ENCODE measurements at regions not wholly inside any gene's neighbourhood (a gene's known extent, or its start where the extent isn't known, plus 50 kb on each side); places are given as distances from the start of the nearest gene placed in this dataset.
"Not testable (repeated sequence)": the region's sequence is repeated elsewhere in the genome, so short reads cannot be mapped to it uniquely, and the experiment has no call there.

DNA sequence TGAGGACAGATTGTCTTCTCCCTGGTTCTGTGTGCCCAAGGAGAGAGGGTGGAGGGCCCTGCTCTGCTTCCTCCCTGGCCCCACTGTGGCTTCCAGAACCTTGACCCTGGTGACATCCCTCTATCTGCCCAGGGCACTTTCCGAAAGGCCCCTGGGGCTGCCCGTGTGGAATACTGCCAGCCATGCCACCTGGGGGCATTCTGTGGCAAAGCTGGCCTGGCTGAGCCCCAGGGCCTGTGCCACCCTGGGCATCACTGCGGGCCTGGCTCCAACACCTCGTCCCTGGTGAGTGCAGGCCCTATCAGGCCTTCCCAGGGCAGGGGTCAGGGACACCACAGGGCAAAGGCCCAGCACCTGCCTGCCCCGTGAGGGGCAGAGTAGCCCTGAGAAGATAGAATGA, 123.7 kb upstream of the MTLN start:
- FAIRE-seq, result not testable (repeated sequence)

DNA sequence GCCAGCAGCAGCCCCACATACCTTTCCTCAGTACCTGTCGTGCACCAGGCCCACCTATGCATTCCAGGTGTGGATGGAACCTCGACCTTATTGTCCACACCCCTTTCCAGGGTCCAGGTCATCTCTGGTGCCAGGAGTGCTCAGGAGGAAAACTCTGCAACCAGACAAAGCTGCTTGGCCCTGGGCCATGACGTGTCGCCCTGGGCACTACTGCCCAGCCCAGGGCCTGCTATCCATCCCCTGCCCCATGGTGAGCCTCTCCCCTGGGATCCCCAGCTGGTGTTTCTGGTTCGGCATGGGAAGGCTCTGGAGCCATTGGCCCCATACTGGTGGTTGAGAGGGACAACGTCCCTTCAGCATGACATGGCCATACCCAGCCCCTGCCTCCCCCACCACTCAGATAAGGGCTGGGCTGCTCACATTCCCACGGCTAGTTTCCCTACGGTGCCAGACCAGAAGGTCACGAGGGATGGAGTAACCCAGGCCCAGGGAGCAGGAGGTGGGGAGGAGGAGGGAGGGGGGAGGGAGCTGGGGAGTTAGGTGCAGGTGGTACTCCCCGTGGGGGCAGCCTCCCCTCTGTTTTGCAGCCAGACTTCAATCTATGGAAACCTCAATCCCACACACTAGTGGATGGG, 123.2 kb upstream of the MTLN start:
- not testable (repeated sequence) for DNase-seq (ENCODE audit: insufficient read length, low spot score); FAIRE-seq

More for the DNA sequence above, 123.7 kb upstream of the MTLN start:
- not testable (repeated sequence) for DNase-seq (ENCODE audit: insufficient read length, low spot score)

GRCh38 chr2:110333114-110334095, 121.1 kb upstream of the MTLN start:
- not testable (repeated sequence) for FAIRE-seq; DNase-seq (ENCODE audit: insufficient read length, low spot score)

GRCh38 chr2:110331625-110332024, 119.3 kb upstream of the MTLN start:
- not testable (repeated sequence) for FAIRE-seq; DNase-seq (ENCODE audit: insufficient read length, low spot score)

GRCh38 chr2:110329760-110330159, 117.4 kb upstream of the MTLN start:
- not testable (repeated sequence) for FAIRE-seq; DNase-seq (ENCODE audit: insufficient read length, low spot score)

DNA sequence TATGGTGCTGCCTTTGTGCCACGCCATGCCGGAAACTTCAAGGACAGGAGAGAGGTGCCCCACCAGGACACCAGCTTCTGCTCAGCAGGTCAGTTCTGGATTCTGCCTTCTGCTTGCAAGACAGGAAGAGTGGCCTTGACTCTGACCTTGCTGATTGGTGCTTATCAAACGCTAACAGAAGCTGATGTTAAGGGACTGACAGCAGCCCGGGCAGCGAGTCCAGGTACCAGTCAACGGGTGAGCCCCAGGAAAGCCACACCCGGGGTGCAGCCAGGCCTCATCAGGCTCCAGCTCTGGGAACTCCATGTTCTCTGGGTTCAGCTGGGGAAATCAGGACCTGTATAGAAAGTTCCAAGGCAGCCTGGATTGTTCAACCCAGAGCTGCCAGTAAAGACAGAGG, 116.8 kb upstream of the MTLN start:
- not testable (repeated sequence) for DNase-seq (ENCODE audit: insufficient read length, low spot score); FAIRE-seq

DNA sequence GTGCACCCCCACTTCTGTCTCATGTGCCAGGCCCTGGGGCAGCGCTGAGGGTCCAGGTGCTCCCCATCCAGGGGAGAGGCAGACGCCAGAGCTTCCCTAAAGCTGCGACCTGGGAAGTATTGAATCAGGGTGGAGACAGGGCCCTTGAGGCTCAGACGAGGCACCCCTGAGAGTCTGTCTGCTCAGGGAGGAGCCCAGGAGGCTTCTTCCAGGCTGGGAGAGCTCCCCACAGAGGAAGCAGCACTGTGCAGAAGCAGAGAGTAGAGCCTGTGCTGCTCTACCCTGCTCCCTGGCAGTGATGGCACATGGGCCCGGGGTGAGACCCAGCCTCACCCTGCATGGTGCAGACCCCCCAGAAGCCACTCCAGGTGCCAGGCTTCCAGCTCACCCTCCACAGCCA, 116.3 kb upstream of the MTLN start:
- not testable (repeated sequence) for FAIRE-seq; DNase-seq (ENCODE audit: insufficient read length, low spot score)

DNA sequence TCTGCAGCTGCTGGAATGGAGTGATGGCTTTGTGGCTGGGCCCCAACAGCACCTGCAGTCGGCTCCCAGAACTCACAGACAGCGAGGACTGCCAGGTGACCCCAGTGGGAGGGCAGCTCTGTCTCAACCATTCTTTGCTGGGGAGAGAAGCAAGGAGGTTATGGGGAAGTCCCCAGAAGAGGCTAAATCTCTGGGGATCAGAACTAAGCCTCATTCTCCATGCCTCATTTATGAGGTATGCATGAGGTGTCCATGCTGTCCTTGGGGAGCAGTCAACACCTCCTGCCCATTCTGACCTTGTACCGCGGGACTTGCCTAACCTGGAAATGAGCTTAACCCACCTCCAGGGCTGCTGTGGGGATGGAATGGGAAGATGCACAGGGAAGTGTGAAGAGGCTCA, 111.5 kb upstream of the MTLN start:
- DNase-seq (ENCODE audit: insufficient read length, low spot score); FAIRE-seq: not testable (repeated sequence)

DNA sequence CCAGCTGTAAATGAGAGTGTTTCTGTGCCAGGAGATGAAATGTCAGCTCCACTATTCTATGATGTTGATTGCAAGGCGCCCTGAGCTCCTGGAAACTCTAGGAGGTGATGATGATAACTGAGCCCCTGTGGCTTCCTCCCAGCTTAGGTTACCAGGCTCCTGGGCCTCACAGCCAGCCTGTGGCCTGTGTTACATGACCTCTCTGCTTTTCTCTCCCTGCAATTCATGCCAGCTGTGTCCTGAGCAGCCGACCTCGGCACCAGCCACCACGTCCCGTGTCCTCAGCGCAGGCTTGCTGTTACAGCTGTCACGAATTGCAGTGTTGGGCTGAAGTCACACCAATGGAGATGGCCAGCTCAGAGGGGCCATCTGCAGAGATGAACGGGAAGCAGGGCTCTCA, 110.2 kb upstream of the MTLN start:
- not testable (repeated sequence) for DNase-seq (ENCODE audit: insufficient read length, low spot score); FAIRE-seq

GRCh38 chr2:110320834-110321563, 108.7 kb upstream of the MTLN start:
- FAIRE-seq; DNase-seq (ENCODE audit: insufficient read length, low spot score): not testable (repeated sequence)

DNA sequence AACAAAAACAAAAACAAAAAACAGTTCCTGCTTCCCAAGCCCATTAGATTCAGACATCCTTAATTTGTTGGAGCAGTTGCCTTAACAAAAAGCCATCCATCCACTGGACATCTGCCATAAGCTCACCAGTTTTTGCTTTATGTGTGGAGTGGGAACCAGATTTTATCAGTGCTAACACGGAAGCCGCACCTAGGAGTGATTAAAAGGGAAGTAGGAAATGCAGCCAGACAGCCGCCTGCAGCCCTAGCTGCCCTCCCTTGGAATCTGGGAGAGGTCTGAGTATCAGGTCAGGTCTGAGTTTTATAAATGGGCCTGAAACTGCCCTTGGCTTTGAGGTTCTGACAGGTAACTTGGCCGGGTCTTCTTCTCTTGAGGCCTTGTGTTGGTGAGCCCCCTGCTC, 106.6 kb upstream of the MTLN start:
- DNase-seq (ENCODE audit: insufficient read length, low spot score); FAIRE-seq: not testable (repeated sequence)

GRCh38 chr2:110317377-110317776, 105.0 kb upstream of the MTLN start:
- FAIRE-seq; DNase-seq (ENCODE audit: insufficient read length, low spot score): not testable (repeated sequence)

DNA sequence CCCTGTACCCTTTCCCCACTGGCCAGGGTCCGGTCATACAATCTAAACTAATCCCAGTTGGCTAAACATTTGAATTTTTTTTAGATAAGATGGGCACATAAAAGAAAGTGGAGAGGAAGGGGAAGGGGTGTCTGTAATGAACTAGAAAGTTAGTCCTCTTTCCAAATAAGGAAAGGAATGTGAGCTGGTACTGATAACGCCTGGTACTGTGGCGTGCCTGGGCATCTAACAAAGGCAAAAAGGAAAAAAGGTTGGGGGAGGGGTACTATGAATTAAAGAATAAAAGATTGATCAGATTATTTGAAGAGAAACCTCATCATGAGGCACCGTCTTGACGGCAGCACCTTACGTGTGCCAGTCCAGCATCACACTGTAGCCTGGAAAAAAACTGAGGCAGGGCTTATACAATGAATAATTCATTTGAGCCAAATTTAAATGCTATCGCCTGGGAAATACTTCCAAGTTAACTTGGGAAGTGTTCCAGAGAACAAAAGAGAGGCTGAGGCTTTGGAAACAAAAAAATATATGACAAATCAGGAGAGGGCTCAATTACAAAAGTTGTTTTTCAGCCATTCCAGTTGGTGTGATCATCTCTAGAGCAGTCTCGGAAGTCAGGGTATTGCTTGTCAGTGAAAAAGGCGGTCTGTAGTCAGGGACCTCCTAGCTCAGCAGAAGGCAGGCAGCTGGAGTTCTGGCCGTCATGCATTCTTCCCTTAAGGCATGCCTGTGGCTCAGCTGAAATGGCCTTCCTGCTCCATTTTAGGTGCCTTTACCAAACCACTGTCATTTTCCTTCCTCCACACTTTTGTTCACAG, 103.9 kb upstream of the MTLN start:
- not testable (repeated sequence) for FAIRE-seq

GRCh38 chr2:110315054-110315820, 102.9 kb upstream of the MTLN start:
- not testable (repeated sequence) for FAIRE-seq; DNase-seq (ENCODE audit: insufficient read length, low spot score)

More for the DNA sequence above, 103.9 kb upstream of the MTLN start:
- DNase-seq (ENCODE audit: insufficient read length, low spot score), result not testable (repeated sequence)

GRCh38 chr2:110314472-110314871, 102.1 kb upstream of the MTLN start:
- DNase-seq (ENCODE audit: insufficient read length, low spot score); FAIRE-seq: not testable (repeated sequence)

DNA sequence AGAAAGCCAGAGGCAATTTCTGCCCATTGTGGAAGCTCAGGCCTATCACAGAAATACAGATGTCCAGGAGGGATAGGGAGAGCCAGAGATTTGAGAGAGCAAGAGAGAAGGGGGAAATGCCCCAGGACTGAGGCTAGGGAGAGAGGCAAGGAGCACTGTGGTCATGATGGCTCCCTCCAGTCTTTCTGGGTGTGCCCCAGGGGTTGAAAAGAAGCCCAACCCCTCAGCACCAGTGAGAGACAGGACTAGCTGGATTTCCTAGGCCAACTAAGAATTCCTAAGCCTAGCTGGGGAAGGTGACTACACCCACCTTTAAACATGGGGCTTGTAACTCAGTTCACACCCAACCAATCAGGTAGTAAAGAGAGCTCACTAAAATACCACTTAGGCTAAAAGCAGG, 100.7 kb upstream of the MTLN start:
- not testable (repeated sequence) for DNase-seq (ENCODE audit: insufficient read length, low spot score); FAIRE-seq

DNA sequence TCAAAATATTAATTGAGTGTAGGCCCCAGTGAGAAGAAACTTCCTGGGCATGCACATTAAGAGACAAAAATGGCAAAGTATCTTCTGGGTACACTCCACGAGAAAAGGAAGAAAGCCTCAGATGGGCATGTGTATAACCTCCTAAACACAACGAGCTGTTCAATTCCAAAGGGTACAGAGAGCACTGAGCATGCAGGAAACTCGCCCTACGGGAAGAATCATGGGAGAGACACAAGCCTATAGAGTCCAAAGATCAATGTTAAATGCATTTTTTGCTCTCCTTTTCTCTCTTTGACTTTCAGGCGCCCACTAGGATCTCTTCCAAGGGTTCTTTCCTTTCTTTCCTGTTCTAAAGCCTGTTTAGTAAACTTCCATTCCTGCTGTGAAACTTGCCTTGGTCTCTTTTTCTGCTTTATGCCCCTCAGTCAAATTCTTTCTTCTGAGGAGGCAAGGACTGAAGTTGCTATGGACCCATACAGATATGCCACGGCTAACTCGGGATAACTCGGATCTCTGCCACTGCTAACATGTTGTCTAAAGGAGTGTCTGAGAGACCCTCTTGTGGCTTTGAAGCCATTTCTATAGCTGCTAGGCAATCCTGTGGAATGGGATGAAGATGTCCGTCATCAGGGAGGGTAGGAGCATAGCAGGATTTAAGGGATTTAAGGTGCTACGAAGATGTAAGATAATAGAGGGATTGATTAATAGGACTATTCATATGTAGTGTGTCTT, 99.5 kb upstream of the MTLN start:
- FAIRE-seq; DNase-seq (ENCODE audit: insufficient read length, low spot score): not testable (repeated sequence)

- not testable (repeated sequence) for FAIRE-seq; DNase-seq (ENCODE audit: insufficient read length, low spot score)
These were observed 98.7 kb upstream of the MTLN start for GRCh38 chr2:110310988-110311475.

Measured in GM19239 (cell line).